ENCODE measurements at regions not wholly inside any gene's neighbourhood (a gene's known extent, or its start where the extent isn't known, plus 50 kb on each side); places are given as distances from the start of the nearest gene placed in this dataset.

DNA sequence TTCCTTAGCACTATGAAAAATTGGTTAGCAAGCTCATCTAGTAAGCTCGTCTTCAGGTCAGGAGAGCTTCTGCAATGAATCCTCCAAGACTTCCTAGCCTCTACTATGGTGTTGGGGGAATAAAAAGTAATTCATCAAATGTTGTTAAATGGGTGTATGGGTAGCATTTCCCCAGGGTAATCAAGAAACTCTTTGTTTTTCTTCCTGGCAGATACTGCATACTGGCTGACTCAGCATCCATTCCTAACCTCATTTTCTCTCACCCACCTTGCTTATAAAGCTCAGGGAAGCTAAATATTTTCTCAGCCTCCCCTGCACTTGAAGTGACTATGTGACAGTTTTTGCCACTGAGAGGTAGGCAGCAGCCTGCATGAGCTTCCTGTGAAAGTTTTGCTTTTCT lies 83.4 kb downstream of the MAB21L3 start:
- TF ChIP-seq EZH2 (IDR thresholded peaks at IDR 0.05) (no peak), POLR2AphosphoS5 (IDR thresholded peaks at IDR 0.05; ENCODE audit: borderline replicate concordance, low read depth, low read length) (no peak), FOXP2 (optimal IDR thresholded peaks at IDR 0.05; ENCODE audit: control extremely low read depth, extremely low read length, insufficient read depth) (no peak)

All from SK-N-MC (cell line).